Natural killer cell treated with Interleukin-12 subunit alpha and Interleukin-12 subunit beta and Interleukin-15 and Interleukin-18, amount 100 ng/mL, for 72 hours (primary cell): ENCODE measurements at regions not wholly inside any gene's neighbourhood (a gene's known extent, or its start where the extent isn't known, plus 50 kb on each side); places are given as distances from the start of the nearest gene placed in this dataset.

ENCODE experiments used
- ATAC-seq, 2 donors: fragments of 150-1000 bp; cut with Tn5 transposase in 1 of 2; sonication (Bioruptor Pico), chemical (Tn5 transposase) in 1 of 2; 2 replicates each; pipeline ENCODE4 v1.10.0; 2021
- DNase-seq: peaks from one replicate; pipeline ENCODE4 v3.0.0; 2022; ENCODE audit warnings: low spot score
- H3K27ac Mint-ChIP-seq, 2 donors: 1 replicate in 1 of 2; 2 replicates in 1 of 2; pipeline ENCODE4 v1.8.0; 2022; ENCODE audit warnings: mixed read lengths in 2 of 2, mild to moderate bottlenecking in 1 of 2, moderate library complexity in 1 of 2
- H3K27me3 Mint-ChIP-seq, 2 donors: 1 replicate in 1 of 2; 2 replicates in 1 of 2; pipeline ENCODE4 v1.8.0; 2022; ENCODE audit warnings: mixed read lengths in 2 of 2
- H3K36me3 Mint-ChIP-seq: one replicate; pipeline ENCODE4 v1.8.0; 2022; ENCODE audit warnings: mixed read lengths
- H3K4me1 Mint-ChIP-seq, 2 donors: 1 replicate in 1 of 2; 2 replicates in 1 of 2; pipeline ENCODE4 v1.8.0; 2022; ENCODE audit warnings: low read depth in 2 of 2, mixed read lengths in 2 of 2, mild to moderate bottlenecking in 1 of 2
- H3K4me3 Mint-ChIP-seq: one replicate; pipeline ENCODE4 v1.8.0; 2022; ENCODE audit warnings: mixed read lengths
- H3K9me3 Mint-ChIP-seq: 2 replicates; pipeline ENCODE4 v1.8.0; 2022; ENCODE audit warnings: mixed read lengths

GRCh38 chr4:111266937-111267336 is 644.1 kb upstream of the PITX2 start:
- no peaks in the 10 kb centered on the region for H3K27me3 Mint-ChIP-seq

GRCh38 chr4:111267786-111268185 is 644.9 kb upstream of the PITX2 start:
- Mint-ChIP-seq H3K4me1 (no peaks in the 10 kb centered on the region), H3K27ac (no peak overlapping the region), H3K36me3 (no peaks in the 10 kb centered on the region), H3K9me3 (peaks cover 14% of the 10 kb centered on the region), H3K27me3 (no peaks in the 10 kb centered on the region), H3K4me3 (no peak overlapping the region)
- no peak for DNase-seq
- ATAC-seq: no peak

More at GRCh38 chr4:111266937-111267336, 644.1 kb upstream of the PITX2 start:
- DNase-seq (no peak), ATAC-seq (no peak)
- Mint-ChIP-seq H3K9me3 (peaks cover 11% of the 10 kb centered on the region), H3K36me3 (no peaks in the 10 kb centered on the region), H3K4me3 (no peak overlapping the region), H3K27ac (no peak overlapping the region), H3K4me1 (no peaks in the 10 kb centered on the region)

GRCh38 chr4:111268769-111269414 is 646.0 kb upstream of the PITX2 start:
- Mint-ChIP-seq H3K27me3 (no peaks in the 10 kb centered on the region), H3K9me3 (peaks cover 16% of the 10 kb centered on the region), H3K36me3 (no peaks in the 10 kb centered on the region), H3K4me3 (no peak overlapping the region), H3K27ac (no peak overlapping the region), H3K4me1 (no peaks in the 10 kb centered on the region)
- ATAC-seq: no peak
- no peak for DNase-seq

GRCh38 chr4:111269439-111269838 is 646.6 kb upstream of the PITX2 start:
- no peaks in the 10 kb centered on the region for H3K4me1 Mint-ChIP-seq
- no peak overlapping the region for H3K4me3 Mint-ChIP-seq
- H3K27ac Mint-ChIP-seq: no peak overlapping the region
- no peaks in the 10 kb centered on the region for H3K36me3 Mint-ChIP-seq
- H3K27me3 Mint-ChIP-seq: no peaks in the 10 kb centered on the region
- H3K9me3 Mint-ChIP-seq: peaks cover 16% of the 10 kb centered on the region
- DNase-seq: no peak
- no peak for ATAC-seq

- Mint-ChIP-seq H3K9me3 (peaks cover 11% of the 10 kb centered on the region), H3K27ac (no peak overlapping the region), H3K36me3 (no peaks in the 10 kb centered on the region), H3K4me1 (no peaks in the 10 kb centered on the region), H3K27me3 (no peaks in the 10 kb centered on the region), H3K4me3 (no peak overlapping the region)
- ATAC-seq: no peak
- DNase-seq: no peak
Measured at GRCh38 chr4:111274060-111274459, 651.2 kb upstream of the PITX2 start.

GRCh38 chr4:111274486-111274885 is 651.6 kb upstream of the PITX2 start:
- no peak for DNase-seq
- ATAC-seq: no peak
- H3K4me1 Mint-ChIP-seq: no peaks in the 10 kb centered on the region
- H3K27me3 Mint-ChIP-seq: no peaks in the 10 kb centered on the region
- no peak overlapping the region for H3K4me3 Mint-ChIP-seq
- H3K27ac Mint-ChIP-seq: no peak overlapping the region
- peaks cover 11% of the 10 kb centered on the region for H3K9me3 Mint-ChIP-seq
- no peaks in the 10 kb centered on the region for H3K36me3 Mint-ChIP-seq

- Mint-ChIP-seq H3K36me3 (no peaks in the 10 kb centered on the region), H3K9me3 (peaks cover 7% of the 10 kb centered on the region), H3K27ac (no peak overlapping the region), H3K4me3 (no peak overlapping the region), H3K27me3 (no peaks in the 10 kb centered on the region), H3K4me1 (no peaks in the 10 kb centered on the region)
- DNase-seq (no peak), ATAC-seq (no peak)
Measured at GRCh38 chr4:111281219-111281618, 658.3 kb upstream of the PITX2 start.

GRCh38 chr4:111282035-111282434 is 659.2 kb upstream of the PITX2 start:
- Mint-ChIP-seq H3K9me3 (peaks cover 7% of the 10 kb centered on the region), H3K27ac (no peak overlapping the region), H3K4me3 (no peak overlapping the region), H3K4me1 (no peaks in the 10 kb centered on the region), H3K36me3 (no peaks in the 10 kb centered on the region), H3K27me3 (no peaks in the 10 kb centered on the region)
- DNase-seq (no peak), ATAC-seq (no peak)

- Mint-ChIP-seq H3K4me3 (no peak overlapping the region), H3K9me3 (peaks cover 7% of the 10 kb centered on the region)
- no peak for DNase-seq
Measured at GRCh38 chr4:111283066-111283677, 660.3 kb upstream of the PITX2 start.

GRCh38 chr4:111296466-111296865 is 673.6 kb upstream of the PITX2 start:
- H3K4me3 Mint-ChIP-seq: no peak overlapping the region
- peaks cover 9% of the 10 kb centered on the region for H3K9me3 Mint-ChIP-seq
- no peak for DNase-seq
- no peak overlapping the region for H3K27ac Mint-ChIP-seq
- ATAC-seq: no peak
- H3K4me1 Mint-ChIP-seq: no peaks in the 10 kb centered on the region
- no peaks in the 10 kb centered on the region for H3K36me3 Mint-ChIP-seq
- no peaks in the 10 kb centered on the region for H3K27me3 Mint-ChIP-seq

More at GRCh38 chr4:111283066-111283677, 660.3 kb upstream of the PITX2 start:
- Mint-ChIP-seq H3K27ac (no peak overlapping the region), H3K36me3 (no peaks in the 10 kb centered on the region), H3K4me1 (no peaks in the 10 kb centered on the region), H3K27me3 (no peaks in the 10 kb centered on the region)
- ATAC-seq: no peak

- Mint-ChIP-seq H3K9me3 (peaks cover 11% of the 10 kb centered on the region), H3K27me3 (no peaks in the 10 kb centered on the region), H3K27ac (no peak overlapping the region), H3K4me1 (no peaks in the 10 kb centered on the region), H3K36me3 (peaks cover 5% of the 10 kb centered on the region), H3K4me3 (no peak overlapping the region)
- no peak for DNase-seq
- no peak for ATAC-seq
Measured at GRCh38 chr4:111303806-111304205, 680.9 kb upstream of the PITX2 start.

GRCh38 chr4:111323496-111323895 is 700.6 kb upstream of the PITX2 start:
- DNase-seq: no peak
- no peaks in the 10 kb centered on the region for H3K27me3 Mint-ChIP-seq
- ATAC-seq: no peak
- H3K27ac Mint-ChIP-seq: no peak overlapping the region
- no peak overlapping the region for H3K4me3 Mint-ChIP-seq
- no peaks in the 10 kb centered on the region for H3K36me3 Mint-ChIP-seq
- H3K4me1 Mint-ChIP-seq: no peaks in the 10 kb centered on the region
- peaks cover 3% of the 10 kb centered on the region for H3K9me3 Mint-ChIP-seq

GRCh38 chr4:111323916-111324315 is 701.0 kb upstream of the PITX2 start:
- Mint-ChIP-seq H3K27ac (no peak overlapping the region), H3K4me3 (no peak overlapping the region), H3K9me3 (peaks cover 3% of the 10 kb centered on the region), H3K36me3 (no peaks in the 10 kb centered on the region), H3K4me1 (no peaks in the 10 kb centered on the region), H3K27me3 (no peaks in the 10 kb centered on the region)
- no peak for ATAC-seq
- no peak for DNase-seq

GRCh38 chr4:111326450-111326849 is 703.6 kb upstream of the PITX2 start:
- no peak overlapping the region for H3K27ac Mint-ChIP-seq
- no peaks in the 10 kb centered on the region for H3K36me3 Mint-ChIP-seq
- ATAC-seq (no peak), DNase-seq (no peak)
- no peaks in the 10 kb centered on the region for H3K4me1 Mint-ChIP-seq
- no peaks in the 10 kb centered on the region for H3K27me3 Mint-ChIP-seq
- H3K9me3 Mint-ChIP-seq: peaks cover 10% of the 10 kb centered on the region
- H3K4me3 Mint-ChIP-seq: no peak overlapping the region

GRCh38 chr4:111330786-111331185 is 707.9 kb upstream of the PITX2 start:
- H3K36me3 Mint-ChIP-seq: no peaks in the 10 kb centered on the region
- ATAC-seq (no peak), DNase-seq (no peak)
- H3K9me3 Mint-ChIP-seq: peaks cover 10% of the 10 kb centered on the region
- H3K27ac Mint-ChIP-seq: no peak overlapping the region
- no peak overlapping the region for H3K4me3 Mint-ChIP-seq
- H3K27me3 Mint-ChIP-seq: no peaks in the 10 kb centered on the region
- H3K4me1 Mint-ChIP-seq: no peaks in the 10 kb centered on the region
